SIG-M5 treated with dmso at 0.1 percent for 504 hours (cell line): ENCODE measurements at regions not wholly inside any gene's neighbourhood (a gene's known extent, or its start where the extent isn't known, plus 50 kb on each side); places are given as distances from the start of the nearest gene placed in this dataset.

Experiments
- DNase-seq: peaks from one replicate; lab custom pipeline; 2025; ENCODE audit not compliant: unreplicated experiment; lab: John Stamatoyannopoulos, UW

GRCh38 chr10:3361640-3362039 lies 189.1 kb upstream of the PITRM1 start:
- DNase-seq = no peak

- DNase-seq = no peak
These were observed 185.2 kb upstream of the PITRM1 start for GRCh38 chr10:3357737-3358136.

DNA sequence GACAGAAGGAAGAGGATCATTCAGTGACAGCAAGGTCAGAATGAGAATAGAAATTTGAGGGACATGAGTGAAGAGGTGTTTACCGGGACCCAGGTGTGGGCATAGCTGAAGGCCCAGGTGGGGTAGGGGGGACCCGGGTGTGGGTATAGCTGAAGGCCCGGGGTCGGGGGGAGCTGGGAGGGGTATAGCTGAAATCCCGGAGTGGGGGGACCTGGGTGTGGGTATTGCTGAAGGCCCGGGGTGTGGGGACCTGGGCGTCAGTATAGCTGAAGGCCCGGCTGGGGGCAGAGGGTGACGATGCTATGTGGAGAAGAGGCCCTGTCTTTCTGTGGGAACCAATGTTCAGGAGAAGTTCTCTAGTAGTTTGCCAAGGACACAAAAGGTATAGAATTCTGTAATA lies 183.0 kb upstream of the PITRM1 start:
- DNase-seq = no peak

DNA sequence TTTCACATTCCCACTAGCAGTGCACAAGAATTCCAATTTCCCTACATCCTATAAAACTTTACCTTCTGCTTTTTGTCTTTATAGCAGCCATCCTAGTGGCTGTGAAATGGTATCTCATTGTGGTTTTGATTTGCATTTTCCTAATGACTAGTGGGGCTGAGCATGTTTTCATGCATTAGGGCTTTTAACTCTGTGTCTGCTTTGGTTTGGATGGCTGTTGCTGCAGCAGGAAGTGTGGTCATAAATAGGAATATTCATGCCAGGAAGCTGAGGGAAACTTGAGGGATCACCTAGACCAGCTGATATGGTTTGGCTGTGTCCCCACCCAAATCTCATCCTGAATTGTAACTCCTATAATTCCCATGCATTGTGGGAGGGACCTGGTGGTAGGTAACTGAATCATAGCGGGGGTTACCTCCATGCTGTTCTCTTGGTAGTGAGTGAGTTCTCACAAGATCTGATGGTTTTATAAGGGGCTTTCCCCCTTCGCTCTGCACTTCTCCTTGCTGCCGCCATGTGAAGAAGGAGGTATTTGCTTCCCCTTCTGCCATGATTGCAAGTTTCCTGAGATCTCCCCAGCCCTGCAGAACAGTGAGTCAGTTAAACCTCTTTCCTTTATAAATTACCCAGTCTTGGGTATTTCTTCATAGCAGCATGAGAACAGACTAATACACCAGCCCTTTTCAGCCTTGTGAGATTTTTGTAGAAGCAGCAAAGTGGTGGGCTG lies 181.8 kb upstream of the PITRM1 start:
- no peak for DNase-seq

GRCh38 chr10:3353235-3353634 lies 180.7 kb upstream of the PITRM1 start:
- DNase-seq = no peak

- DNase-seq = no peak
These were observed 178.2 kb upstream of the PITRM1 start for GRCh38 chr10:3350617-3351258.

- no peak for DNase-seq
These were observed 177.6 kb upstream of the PITRM1 start for GRCh38 chr10:3350205-3350604.

GRCh38 chr10:3348564-3348963 lies 176.0 kb upstream of the PITRM1 start:
- DNase-seq = no peak

- DNase-seq = no peak
These were observed 175.0 kb upstream of the PITRM1 start for GRCh38 chr10:3347413-3348182.

- no peak for DNase-seq
These were observed 174.3 kb upstream of the PITRM1 start for GRCh38 chr10:3346851-3347250.

DNA sequence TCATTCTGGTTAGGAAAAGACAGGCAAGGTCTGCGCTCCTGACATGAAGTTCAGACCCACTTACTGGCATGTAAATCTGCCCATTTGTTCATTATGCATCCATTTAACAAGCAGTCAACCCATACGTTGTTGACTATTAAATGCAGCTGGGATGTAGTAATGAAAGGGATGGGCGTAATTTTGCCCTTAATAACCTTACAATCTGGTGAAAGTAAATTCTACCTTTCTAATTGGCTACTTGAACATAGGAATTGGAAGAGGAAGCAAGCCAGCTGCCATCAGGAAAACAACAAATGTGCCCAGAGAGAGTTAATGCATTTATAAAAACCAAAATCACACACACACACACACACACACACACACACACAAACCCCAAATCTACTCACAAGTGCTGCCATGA lies 170.2 kb upstream of the PITRM1 start:
- DNase-seq = no peak

DNA sequence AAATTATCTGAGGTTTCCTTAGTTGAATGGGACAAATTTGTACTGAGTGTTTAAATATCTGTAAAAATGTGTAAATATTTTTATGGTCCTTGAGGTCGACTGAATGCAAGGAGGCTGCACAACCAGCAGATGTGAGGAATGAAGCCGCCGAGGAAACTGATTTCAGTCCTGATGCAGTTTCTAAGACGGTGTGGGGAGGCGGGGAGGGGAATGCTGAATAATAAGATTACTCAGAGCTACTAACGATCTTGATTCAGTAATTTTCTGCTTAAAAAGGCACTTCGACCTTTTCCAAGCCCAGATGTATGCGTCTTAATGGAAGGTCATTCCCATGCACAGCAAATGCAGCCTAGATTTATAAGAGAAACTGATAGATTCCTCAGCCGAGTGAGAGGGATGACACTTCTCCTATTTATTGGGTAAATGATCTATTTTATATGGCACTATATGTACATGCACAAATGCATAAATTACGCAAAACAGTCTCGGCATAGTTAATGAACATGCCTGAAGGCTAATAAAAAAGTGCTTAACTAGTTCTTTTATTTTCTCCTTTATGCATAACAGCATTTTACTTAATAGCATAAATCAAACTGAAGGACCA lies 167.6 kb upstream of the PITRM1 start:
- DNase-seq = no peak

DNA sequence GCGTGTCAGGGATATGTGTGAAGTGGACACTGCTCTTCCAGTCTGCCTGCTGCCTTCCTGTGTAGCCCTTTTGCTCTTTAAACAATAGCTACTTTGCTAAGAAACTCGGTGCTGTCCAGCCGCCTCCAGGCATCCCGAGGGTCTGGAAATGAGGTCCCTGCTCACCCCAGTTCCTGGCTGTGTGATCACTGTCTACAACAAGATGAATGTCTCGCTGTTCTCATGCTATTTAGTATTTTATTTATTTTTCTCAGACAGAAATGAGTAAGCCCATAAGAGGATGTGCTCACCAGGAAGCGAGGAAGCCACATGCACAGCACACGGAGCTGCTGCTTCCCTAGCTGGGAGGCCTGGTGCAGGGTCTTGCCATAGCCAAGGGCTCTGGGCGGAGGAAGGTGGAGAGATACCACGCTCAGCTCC lies 167.0 kb upstream of the PITRM1 start:
- DNase-seq = no peak

GRCh38 chr10:3339121-3339520 lies 166.5 kb upstream of the PITRM1 start:
- DNase-seq = no peak

GRCh38 chr10:3337741-3338140 lies 165.2 kb upstream of the PITRM1 start:
- no peak for DNase-seq

- no peak for DNase-seq
These were observed 164.2 kb upstream of the PITRM1 start for GRCh38 chr10:3336673-3337293.

DNA sequence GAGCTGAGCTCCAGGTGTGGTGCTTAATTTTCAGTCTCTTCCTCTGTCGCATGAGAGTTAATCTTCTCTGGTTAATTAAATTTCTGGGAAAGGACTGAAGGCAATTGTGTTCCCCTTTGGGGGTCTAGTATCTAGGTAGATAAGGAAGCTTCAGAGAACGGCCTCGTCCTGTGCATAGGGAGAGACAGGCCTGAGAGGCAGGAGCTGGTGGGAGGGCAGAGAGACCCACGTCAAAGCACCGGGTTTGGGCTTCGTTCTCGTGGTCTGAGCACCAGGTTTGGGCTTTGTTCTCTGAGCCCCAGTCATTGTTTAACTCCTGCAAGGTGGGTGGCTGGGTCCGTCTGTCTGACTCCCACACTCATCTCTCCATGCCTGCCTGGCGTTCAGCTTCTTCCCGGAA lies 160.8 kb upstream of the PITRM1 start:
- no peak for DNase-seq

DNA sequence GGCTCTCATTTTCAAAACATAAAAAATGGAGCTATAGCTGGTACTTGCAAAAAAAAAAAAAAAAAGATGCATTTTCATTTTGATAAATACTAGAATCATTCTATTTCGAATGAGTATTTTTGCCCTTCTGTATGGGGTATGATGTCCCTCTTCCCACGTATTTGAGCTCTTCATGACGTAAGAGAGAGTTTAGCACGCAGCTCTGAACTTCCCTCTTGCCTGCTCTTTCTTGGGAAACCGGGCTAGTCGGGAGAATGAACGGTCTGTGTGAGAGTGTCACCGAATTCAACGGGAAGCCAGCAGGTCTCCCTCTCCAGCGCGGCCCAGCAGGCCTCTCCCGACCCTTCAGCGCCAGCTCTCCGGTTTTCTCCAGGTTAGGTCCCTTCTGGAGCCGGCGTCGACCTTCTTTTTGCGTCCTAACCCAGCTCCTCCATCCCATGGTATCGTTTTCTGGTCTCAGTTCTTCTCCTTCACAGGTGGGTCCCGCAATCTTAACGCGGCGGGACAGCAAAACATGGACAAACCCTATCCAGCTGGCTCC lies 159.2 kb upstream of the PITRM1 start:
- DNase-seq = no peak

GRCh38 chr10:3331187-3331586 lies 158.6 kb upstream of the PITRM1 start:
- no peak for DNase-seq

GRCh38 chr10:3330663-3331062 lies 158.1 kb upstream of the PITRM1 start:
- DNase-seq = no peak
